ENCODE measurements at regions not wholly inside any gene's neighbourhood (a gene's known extent, or its start where the extent isn't known, plus 50 kb on each side); places are given as distances from the start of the nearest gene placed in this dataset.

- H3K4me3 ChIP-seq (ENCODE audit: low read depth, low read length): no peak overlapping the region
- no peak for DNase-seq (ENCODE audit: low read depth)
- TF ChIP-seq CTCF (IDR thresholded peaks at IDR 0.05; ENCODE audit: insufficient read depth, low read depth, low read length): no peak
Observed at GRCh38 chr22:27624705-27625104, 176.9 kb downstream of the MN1 start.

DNA sequence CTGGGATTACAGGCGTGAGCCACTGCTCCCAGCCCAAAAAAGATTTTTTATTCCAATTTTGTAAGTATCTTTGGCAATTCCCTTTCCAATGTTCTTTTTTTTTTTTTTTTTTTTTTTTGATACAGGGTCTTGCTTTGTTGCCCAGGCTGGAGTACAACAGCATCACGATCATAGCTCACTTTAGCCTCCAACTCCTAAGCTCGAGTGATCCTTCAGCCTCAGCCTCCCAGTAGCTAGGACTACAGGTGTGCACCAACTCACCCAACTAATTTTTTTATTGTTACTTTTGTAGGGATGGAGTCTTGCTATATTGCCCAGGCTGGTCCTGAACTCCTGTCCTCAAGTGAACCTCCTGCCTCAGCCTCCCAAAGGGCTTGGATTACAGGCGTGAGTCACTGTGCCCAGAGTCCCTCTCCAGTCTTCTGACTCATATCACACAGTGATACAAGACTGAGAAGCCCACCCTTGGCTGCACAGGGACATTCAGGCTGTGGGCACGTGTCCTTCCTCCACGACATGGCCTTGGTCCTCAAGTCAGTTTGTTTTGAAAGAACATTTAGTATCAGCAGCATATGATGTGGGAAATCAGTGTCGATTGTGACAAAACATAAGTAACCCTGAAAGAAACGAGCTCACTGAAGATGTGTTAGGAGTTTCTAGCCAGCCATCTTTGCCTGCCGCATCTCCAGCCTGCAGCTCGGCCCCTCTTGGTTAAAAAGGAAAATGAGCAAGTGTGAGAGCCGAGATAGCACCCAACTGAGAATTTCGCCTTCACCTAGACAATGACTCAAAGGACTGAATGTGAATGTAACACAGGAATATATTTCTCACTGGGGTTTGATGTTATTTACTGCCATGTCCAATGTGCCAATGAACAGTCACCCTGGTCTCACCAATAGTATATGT, 175.5 kb downstream of the MN1 start:
- H3K4me3 ChIP-seq (ENCODE audit: low read depth, low read length): no peak overlapping the region
- DNase-seq (ENCODE audit: low read depth): no peak
- no peak for TF ChIP-seq CTCF (IDR thresholded peaks at IDR 0.05; ENCODE audit: insufficient read depth, low read depth, low read length)

DNA sequence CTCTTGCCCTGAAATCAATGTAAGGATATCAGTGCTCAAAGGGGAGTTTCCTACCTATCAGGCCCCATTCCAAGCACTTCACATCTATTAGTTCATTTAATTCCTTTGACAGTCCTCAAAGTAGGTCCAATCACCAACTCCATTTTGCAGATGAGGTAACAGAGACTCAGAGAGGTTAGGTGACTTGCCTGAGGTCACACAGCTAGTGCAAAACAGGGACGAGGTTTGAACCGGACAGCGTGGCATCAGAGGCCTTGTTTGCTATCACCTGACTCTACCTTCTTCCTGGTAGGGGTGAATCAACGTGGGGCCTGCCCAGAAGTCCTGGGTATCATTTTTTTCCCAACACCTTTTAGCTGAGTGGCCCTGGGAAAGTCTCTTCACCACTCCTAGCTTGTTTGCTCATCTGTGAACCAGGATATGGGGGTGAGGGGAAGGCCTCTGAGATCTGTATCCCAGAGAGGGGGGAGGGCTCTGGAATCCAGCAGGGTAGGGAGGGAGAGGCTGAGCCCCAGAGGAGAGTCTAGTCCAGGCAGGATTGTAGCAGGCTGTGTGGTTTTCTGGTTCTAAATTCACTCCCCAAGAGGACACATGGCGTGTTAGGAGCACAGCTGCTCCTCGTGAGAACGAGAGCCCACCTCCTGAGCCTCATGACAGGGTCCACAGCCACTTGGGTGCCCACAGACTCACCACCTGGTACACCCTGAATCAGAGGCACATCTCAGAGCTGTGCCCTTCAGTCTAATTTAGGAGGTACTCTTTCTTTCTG, 174.7 kb downstream of the MN1 start:
- H3K4me3 ChIP-seq (ENCODE audit: low read depth, low read length): no peak overlapping the region
- no peak for TF ChIP-seq CTCF (IDR thresholded peaks at IDR 0.05; ENCODE audit: insufficient read depth, low read depth, low read length)
- no peak for DNase-seq (ENCODE audit: low read depth)

DNA sequence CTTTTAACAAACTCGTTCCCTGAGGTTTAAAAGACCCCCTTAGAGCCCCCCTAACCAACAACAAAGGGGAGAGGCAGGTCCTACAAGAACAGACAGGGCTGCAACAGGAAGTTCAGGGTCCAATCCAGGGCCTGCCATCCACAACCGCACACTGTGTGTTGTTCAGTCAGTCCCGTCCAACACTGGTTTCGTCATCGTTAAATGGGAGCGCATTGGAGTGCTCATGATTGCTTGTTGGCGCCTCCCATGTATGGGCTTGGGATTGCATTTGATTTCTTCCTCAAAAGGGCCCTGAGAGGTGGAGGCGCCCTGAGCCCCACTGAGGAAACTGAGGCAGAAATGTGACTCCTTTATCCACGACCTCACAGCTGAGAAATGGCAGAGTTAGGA, 174.1 kb downstream of the MN1 start:
- no peak overlapping the region for H3K4me3 ChIP-seq (ENCODE audit: low read depth, low read length)
- no peak for DNase-seq (ENCODE audit: low read depth)
- TF ChIP-seq CTCF (IDR thresholded peaks at IDR 0.05; ENCODE audit: insufficient read depth, low read depth, low read length): no peak

GRCh38 chr22:27627901-27628300, 173.7 kb downstream of the MN1 start:
- TF ChIP-seq CTCF (IDR thresholded peaks at IDR 0.05; ENCODE audit: insufficient read depth, low read depth, low read length): no peak
- DNase-seq (ENCODE audit: low read depth): no peak
- H3K4me3 ChIP-seq (ENCODE audit: low read depth, low read length): no peak overlapping the region

GRCh38 chr22:27628341-27628740, 173.2 kb downstream of the MN1 start:
- no peak for TF ChIP-seq CTCF (IDR thresholded peaks at IDR 0.05; ENCODE audit: insufficient read depth, low read depth, low read length)
- no peak for DNase-seq (ENCODE audit: low read depth)
- H3K4me3 ChIP-seq (ENCODE audit: low read depth, low read length): no peak overlapping the region

All from fibroblast of villous mesenchyme (primary cell).